IMR-90 (cell line): ENCODE measurements at regions not wholly inside any gene's neighbourhood (a gene's known extent, or its start where the extent isn't known, plus 50 kb on each side); places are given as distances from the start of the nearest gene placed in this dataset.

Experiments used
- ATAC-seq: fragments of 200-7000 bp; cut with Tn5 transposase; 2 replicates; pipeline ENCODE4 v1.9.1; 2020; ENCODE audit warnings: low read depth, mild to moderate bottlenecking, moderate library complexity
- BruUV-seq: library from RNA; stranded (reverse); fragments of 400-500 nt; replicated peaks from 2 replicates; lab custom pipeline; 2021; lab: Mats Ljungman, UMichigan
- CTCF ChIA-PET: fragments of 300-600 bp; formaldehyde crosslinking; extraction: SDS; loops from one replicate; lab custom pipeline; 2021; ENCODE audit warnings: antibody characterized with exemption; lab: Yijun Ruan, JAX
- POLR2A ChIA-PET: fragments of 300-600 bp; sonication (Branson Sonifier 250); formaldehyde crosslinking; loops from one replicate; lab custom pipeline; 2022; ENCODE audit warnings: antibody characterized with exemption; ENCODE audit not compliant: unreplicated experiment; lab: Charles Lee
- DNase-seq: peaks from one replicate; pipeline ENCODE4 v3.0.0; 2013
- H2AFZ ChIP-seq: replicated peaks from 2 replicates; pipeline ENCODE3; 2013; ENCODE audit warnings: low read length, mild to moderate bottlenecking; ENCODE audit not compliant: poor library complexity
- H2AK5ac ChIP-seq: 2 replicates; pipeline ENCODE4 v1.6.1; 2013; ENCODE audit warnings: low read depth, low read length, inconsistent platforms
- H2AK9ac ChIP-seq: replicated peaks from 2 replicates; pipeline ENCODE3; 2013; ENCODE audit warnings: mild to moderate bottlenecking, low read depth, low read length, moderate library complexity; ENCODE audit not compliant: poor library complexity
- H2BK120ac ChIP-seq: 2 replicates; pipeline ENCODE4 v1.6.1; 2013; ENCODE audit warnings: low read depth, low read length, inconsistent platforms
- H2BK15ac ChIP-seq: 3 replicates; pipeline ENCODE4 v1.6.1; 2013; ENCODE audit warnings: low read depth, low read length, inconsistent platforms
- H2BK20ac ChIP-seq: 2 replicates; pipeline ENCODE4 v1.6.1; 2013; ENCODE audit warnings: low read depth, mild to moderate bottlenecking, inconsistent platforms, low read length, moderate library complexity
- H2BK5ac ChIP-seq: 2 replicates; pipeline ENCODE4 v1.6.1; 2013; ENCODE audit warnings: mild to moderate bottlenecking, low read depth, low read length, inconsistent platforms; ENCODE audit not compliant: poor library complexity, severe bottlenecking
- H3K14ac ChIP-seq: replicated peaks from 2 replicates; pipeline ENCODE4 v1.6.1; 2013; ENCODE audit warnings: low read depth, low read length, inconsistent platforms
- H3K18ac ChIP-seq: 2 replicates; pipeline ENCODE4 v1.6.1; 2013; ENCODE audit warnings: low read depth, low read length, control low read depth
- H3K23ac ChIP-seq: 2 replicates; pipeline ENCODE4 v1.6.1; 2013; ENCODE audit warnings: low read depth, low read length, inconsistent platforms
- H3K27ac ChIP-seq: 2 replicates; pipeline ENCODE4 v1.5.1; 2013; ENCODE audit warnings: mild to moderate bottlenecking, control low read depth, low read length; ENCODE audit not compliant: insufficient read depth
- H3K27me3 ChIP-seq: 2 replicates; pipeline ENCODE4 v1.6.1; 2013; ENCODE audit warnings: low read length; ENCODE audit not compliant: control insufficient read depth, insufficient read depth
- H3K36me3 ChIP-seq: 2 replicates; pipeline ENCODE4 v1.6.1; 2013; ENCODE audit warnings: low read length, mixed read lengths; ENCODE audit not compliant: control insufficient read depth, insufficient read depth
- H3K4ac ChIP-seq: 2 replicates; pipeline ENCODE4 v1.6.1; 2013; ENCODE audit warnings: low read depth, low read length, inconsistent platforms
- H3K4me1 ChIP-seq: 2 replicates; pipeline ENCODE4 v1.6.1; 2013; ENCODE audit warnings: low read length, mixed read lengths; ENCODE audit not compliant: control insufficient read depth, insufficient read depth
- H3K4me2 ChIP-seq: 2 replicates; pipeline ENCODE4 v1.6.1; 2013; ENCODE audit warnings: low read depth, mild to moderate bottlenecking, control low read depth, low read length, moderate library complexity
- H3K4me3 ChIP-seq: 2 replicates; pipeline ENCODE4 v1.5.1; 2013; ENCODE audit warnings: low read depth, mild to moderate bottlenecking, control low read depth, low read length, moderate library complexity; ENCODE audit not compliant: insufficient read depth
- H3K56ac ChIP-seq: 2 replicates; pipeline ENCODE4 v1.6.1; 2013; ENCODE audit warnings: low read length, inconsistent platforms; ENCODE audit not compliant: insufficient read depth; ENCODE audit errors: extremely low read depth
- H3K79me1 ChIP-seq, 2 experiments: 2 replicates each; pipeline ENCODE4 v1.6.1; 2013; ENCODE audit warnings: low read length in 2 of 2, inconsistent platforms in 1 of 2, low read depth in 1 of 2
- H3K9ac ChIP-seq: 2 replicates; pipeline ENCODE4 v1.6.1; 2013; ENCODE audit warnings: low read depth, low read length, control low read depth
- H3K9me1 ChIP-seq: 2 replicates; pipeline ENCODE4 v1.6.1; 2013; ENCODE audit warnings: low read length, inconsistent platforms; ENCODE audit not compliant: insufficient read depth
- H3K9me3 ChIP-seq: 2 replicates; pipeline ENCODE4 v1.6.1; 2013; ENCODE audit warnings: low read length; ENCODE audit not compliant: control insufficient read depth, insufficient read depth
- H4K20me1 ChIP-seq: 2 replicates; pipeline ENCODE4 v1.6.1; 2013; ENCODE audit warnings: low read length, inconsistent platforms; ENCODE audit not compliant: insufficient read depth
- H4K5ac ChIP-seq: 2 replicates; pipeline ENCODE4 v1.6.1; 2013; ENCODE audit warnings: mild to moderate bottlenecking, low read depth, low read length, control low read depth
- H4K8ac ChIP-seq, 2 experiments: 2 replicates each; pipeline ENCODE4 v1.6.1; 2013; ENCODE audit warnings: low read depth in 2 of 2, low read length in 2 of 2, control low read depth in 1 of 2, inconsistent platforms in 1 of 2
- H4K91ac ChIP-seq: 2 replicates; pipeline ENCODE4 v1.6.1; 2013; ENCODE audit warnings: low read depth, low read length, inconsistent platforms; ENCODE audit not compliant: insufficient read depth
- BHLHE40 ChIP-seq: fragments of 150-350 bp; IDR thresholded peaks from 2 replicates; pipeline ENCODE4 v1.6.1; 2016; ENCODE audit warnings: mild to moderate bottlenecking, low read depth, low read length
- CEBPB ChIP-seq: IDR thresholded peaks from 2 replicates; pipeline ENCODE4 v1.6.1; 2012; ENCODE audit warnings: low read depth, low read length, improper control_type of control experiment
- CHD1 ChIP-seq: IDR thresholded peaks from 2 replicates; pipeline ENCODE4 v1.6.1; 2012; ENCODE audit warnings: low read depth, low read length, improper control_type of control experiment
- FOS ChIP-seq: fragments of 150-350 bp; IDR thresholded peaks from 2 replicates; pipeline ENCODE4 v1.6.1; 2016; ENCODE audit warnings: low read depth, low read length
- MAFK ChIP-seq: IDR thresholded peaks from 2 replicates; pipeline ENCODE4 v1.6.1; 2012; ENCODE audit warnings: low read depth, low read length, improper control_type of control experiment
- MAZ ChIP-seq: IDR thresholded peaks from 2 replicates; pipeline ENCODE4 v1.6.1; 2012; ENCODE audit warnings: low read depth, mild to moderate bottlenecking, low read length, improper control_type of control experiment, moderate library complexity, borderline replicate concordance
- MXI1 ChIP-seq: IDR thresholded peaks from 2 replicates; pipeline ENCODE4 v1.6.1; 2012; ENCODE audit warnings: low read depth, mild to moderate bottlenecking, low read length, moderate library complexity, borderline replicate concordance
- NFE2L2 ChIP-seq: fragments of 150-350 bp; IDR thresholded peaks from 2 replicates; pipeline ENCODE4 v1.6.1; 2016; ENCODE audit warnings: low read depth, mild to moderate bottlenecking, low read length
- POLR2A ChIP-seq: IDR thresholded peaks from 2 replicates; pipeline ENCODE4 v1.6.1; 2012; ENCODE audit warnings: mild to moderate bottlenecking, low read depth, low read length
- RAD21 ChIP-seq: IDR thresholded peaks from 2 replicates; pipeline ENCODE4 v1.6.1; 2012; ENCODE audit warnings: low read length, improper control_type of control experiment
- RCOR1 ChIP-seq: IDR thresholded peaks from 2 replicates; pipeline ENCODE4 v1.6.1; 2012; ENCODE audit warnings: mild to moderate bottlenecking, low read length, improper control_type of control experiment; ENCODE audit not compliant: insufficient replicate concordance
- RFX5 ChIP-seq: IDR thresholded peaks from 2 replicates; pipeline ENCODE4 v1.8.0; 2012; ENCODE audit warnings: low read depth, mild to moderate bottlenecking, low read length, moderate library complexity
- SMC3 ChIP-seq: fragments of 150-350 bp; IDR thresholded peaks from 2 replicates; pipeline ENCODE4 v1.6.1; 2016; ENCODE audit warnings: low read depth, mild to moderate bottlenecking, antibody characterized with exemption, low read length, moderate library complexity
- USF2 ChIP-seq: fragments of 150-350 bp; IDR thresholded peaks from 2 replicates; pipeline ENCODE4 v1.6.1; 2017; ENCODE audit warnings: mild to moderate bottlenecking, antibody characterized with exemption, low read length, low read depth
- WGBS, 2 experiments: methylation state at CpG; one replicate each; pipeline versions ENCODE4 v1.1.5 to v1.1.7; 2013; ENCODE audit warnings: missing lambda C conversion rate in 2 of 2; ENCODE audit not compliant: insufficient read length in 1 of 2; ENCODE audit errors: extremely low coverage in 2 of 2; 5-methylcytosine and 5-hydroxymethylcytosine counted together
- dilution Hi-C: fragments of 300-500 bp; cut with HindIII; formaldehyde crosslinking; loops from one replicate; pipeline ENCODE4 v1.14.3; 2018; ENCODE audit warnings: low sequenced_read_pairs; ENCODE audit not compliant: unreplicated experiment
- in situ Hi-C: fragments of 300-500 bp; cut with MboI; formaldehyde crosslinking; loops from 3 replicates; pipeline ENCODE4 v1.14.3; 2019; ENCODE audit warnings: low sequenced_read_pairs, inconsistent platforms, mixed read lengths
- intact Hi-C: fragments of 100-400 bp; cut with micrococcal nuclease; formaldehyde crosslinking; loops from 2 replicates; pipeline ENCODE4 v1.10.0; 2022
- TF ChIP-seq, protein P1 (sequence below): conservative IDR thresholded peaks from 2 replicates; pipeline ENCODE4 v1.5.1; 2012; ENCODE audit warnings: mild to moderate bottlenecking, low read depth, low read length, improper control_type of control experiment
- TF ChIP-seq, protein P2 (sequence below): fragments of 150-350 bp; IDR thresholded peaks from 2 replicates; pipeline ENCODE4 v1.6.1; 2016; ENCODE audit warnings: low read depth, mild to moderate bottlenecking, low read length, moderate library complexity, borderline replicate concordance

DNA sequence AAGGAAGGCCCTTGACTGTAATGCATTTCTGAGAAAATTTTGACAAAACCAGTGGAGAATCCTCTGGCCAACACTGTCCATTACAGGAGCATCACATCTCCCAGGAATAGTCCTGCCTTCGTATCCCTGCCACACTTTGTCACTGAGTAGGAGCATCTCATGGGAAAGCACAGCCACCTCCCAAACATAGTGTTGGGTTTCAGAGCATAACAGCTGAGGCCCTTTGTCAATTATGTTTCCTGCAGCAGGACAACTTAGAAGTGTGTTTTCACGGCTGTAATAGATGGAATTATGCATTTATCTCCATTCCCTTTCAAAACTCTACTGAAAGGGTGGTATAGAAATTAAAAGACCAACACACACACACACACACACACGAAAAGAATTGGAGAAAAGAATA lies 91.1 kb upstream of the SMAD1 start:
- Histone ChIP-seq H2AK5ac (no peak overlapping the region), H2BK5ac (no peak overlapping the region), H3K9ac (no peak overlapping the region), H2BK120ac (no peak overlapping the region), H3K27me3 (no peaks in the 10 kb centered on the region; the same call in 1 of the 2 replicates), H3K4ac (no peak overlapping the region), H2AFZ (no peak overlapping the region), H2BK20ac (no peak overlapping the region), H3K79me1 (no peaks in the 10 kb centered on the region), H4K8ac (no peak overlapping the region), H2BK15ac (no peak overlapping the region), H3K9me1 (no peaks in the 10 kb centered on the region), H3K27ac (no peak overlapping the region), H3K18ac (no peak overlapping the region), H4K91ac (no peak overlapping the region), H4K20me1 (no peaks in the 10 kb centered on the region), H3K4me1 (no peaks in the 10 kb centered on the region), H3K36me3 (no peaks in the 10 kb centered on the region), H3K56ac (no peak overlapping the region), H2AK9ac (no peak overlapping the region), H3K4me2 (no peak overlapping the region), H3K4me3 (no peak overlapping the region), H4K5ac (no peak overlapping the region), H3K23ac (no peak overlapping the region), H3K14ac (no peak overlapping the region), H3K9me3 (no peaks in the 10 kb centered on the region)
- dilution Hi-C loops, result no loop called here
- intact Hi-C loops, result loop anchor here (10.0 kb wide), 1 partner anchor 164 kb away; no protein-coding TSS in a partner anchor
- DNase-seq, result no peak
- no peak for ATAC-seq
- WGBS, 2 experiments, result no CpG with 5 or more reads among the region's 3 CpGs
- ChIA-PET CTCF (no interaction called here), POLR2A (no interaction called here)
- TF ChIP-seq MAFK, result no peak
- TF ChIP-seq, protein P1, sequence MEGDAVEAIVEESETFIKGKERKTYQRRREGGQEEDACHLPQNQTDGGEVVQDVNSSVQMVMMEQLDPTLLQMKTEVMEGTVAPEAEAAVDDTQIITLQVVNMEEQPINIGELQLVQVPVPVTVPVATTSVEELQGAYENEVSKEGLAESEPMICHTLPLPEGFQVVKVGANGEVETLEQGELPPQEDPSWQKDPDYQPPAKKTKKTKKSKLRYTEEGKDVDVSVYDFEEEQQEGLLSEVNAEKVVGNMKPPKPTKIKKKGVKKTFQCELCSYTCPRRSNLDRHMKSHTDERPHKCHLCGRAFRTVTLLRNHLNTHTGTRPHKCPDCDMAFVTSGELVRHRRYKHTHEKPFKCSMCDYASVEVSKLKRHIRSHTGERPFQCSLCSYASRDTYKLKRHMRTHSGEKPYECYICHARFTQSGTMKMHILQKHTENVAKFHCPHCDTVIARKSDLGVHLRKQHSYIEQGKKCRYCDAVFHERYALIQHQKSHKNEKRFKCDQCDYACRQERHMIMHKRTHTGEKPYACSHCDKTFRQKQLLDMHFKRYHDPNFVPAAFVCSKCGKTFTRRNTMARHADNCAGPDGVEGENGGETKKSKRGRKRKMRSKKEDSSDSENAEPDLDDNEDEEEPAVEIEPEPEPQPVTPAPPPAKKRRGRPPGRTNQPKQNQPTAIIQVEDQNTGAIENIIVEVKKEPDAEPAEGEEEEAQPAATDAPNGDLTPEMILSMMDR, result no peak
- TF ChIP-seq RAD21, result no peak
- no peak for TF ChIP-seq FOS
- no peak for TF ChIP-seq POLR2A
- TF ChIP-seq SMC3, result no peak
- TF ChIP-seq BHLHE40, result no peak
- TF ChIP-seq MAZ, result no peak
- TF ChIP-seq, protein P2, sequence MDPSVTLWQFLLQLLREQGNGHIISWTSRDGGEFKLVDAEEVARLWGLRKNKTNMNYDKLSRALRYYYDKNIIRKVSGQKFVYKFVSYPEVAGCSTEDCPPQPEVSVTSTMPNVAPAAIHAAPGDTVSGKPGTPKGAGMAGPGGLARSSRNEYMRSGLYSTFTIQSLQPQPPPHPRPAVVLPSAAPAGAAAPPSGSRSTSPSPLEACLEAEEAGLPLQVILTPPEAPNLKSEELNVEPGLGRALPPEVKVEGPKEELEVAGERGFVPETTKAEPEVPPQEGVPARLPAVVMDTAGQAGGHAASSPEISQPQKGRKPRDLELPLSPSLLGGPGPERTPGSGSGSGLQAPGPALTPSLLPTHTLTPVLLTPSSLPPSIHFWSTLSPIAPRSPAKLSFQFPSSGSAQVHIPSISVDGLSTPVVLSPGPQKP, result no peak
- TF ChIP-seq USF2, result no peak
- no peak for TF ChIP-seq CHD1
- no peak for TF ChIP-seq CEBPB
- no peak for TF ChIP-seq NFE2L2
- no peak for TF ChIP-seq RFX5
- TF ChIP-seq RCOR1, result no peak
- no peak for TF ChIP-seq MXI1
- no TSS peak for BruUV-seq
- in situ Hi-C loops, result no loop called here
